Loucy (cell line): ENCODE measurements at regions not wholly inside any gene's neighbourhood (a gene's known extent, or its start where the extent isn't known, plus 50 kb on each side); places are given as distances from the start of the nearest gene placed in this dataset.

Source experiments
- EZH2phosphoT487 ChIP-seq: fragments of 200-600 bp; IDR thresholded peaks from 2 replicates; pipeline ENCODE4 v1.6.1; 2018; ENCODE audit warnings: antibody characterized with exemption, mild to moderate bottlenecking, moderate library complexity, borderline replicate concordance
- TF ChIP-seq, protein P1 (sequence below): fragments of 200-600 bp; sonication (generic); conservative IDR thresholded peaks from 2 replicates; pipeline ENCODE4 v1.5.1; 2014; ENCODE audit warnings: mild to moderate bottlenecking, antibody characterized with exemption, low read length

- TF ChIP-seq, protein P1, sequence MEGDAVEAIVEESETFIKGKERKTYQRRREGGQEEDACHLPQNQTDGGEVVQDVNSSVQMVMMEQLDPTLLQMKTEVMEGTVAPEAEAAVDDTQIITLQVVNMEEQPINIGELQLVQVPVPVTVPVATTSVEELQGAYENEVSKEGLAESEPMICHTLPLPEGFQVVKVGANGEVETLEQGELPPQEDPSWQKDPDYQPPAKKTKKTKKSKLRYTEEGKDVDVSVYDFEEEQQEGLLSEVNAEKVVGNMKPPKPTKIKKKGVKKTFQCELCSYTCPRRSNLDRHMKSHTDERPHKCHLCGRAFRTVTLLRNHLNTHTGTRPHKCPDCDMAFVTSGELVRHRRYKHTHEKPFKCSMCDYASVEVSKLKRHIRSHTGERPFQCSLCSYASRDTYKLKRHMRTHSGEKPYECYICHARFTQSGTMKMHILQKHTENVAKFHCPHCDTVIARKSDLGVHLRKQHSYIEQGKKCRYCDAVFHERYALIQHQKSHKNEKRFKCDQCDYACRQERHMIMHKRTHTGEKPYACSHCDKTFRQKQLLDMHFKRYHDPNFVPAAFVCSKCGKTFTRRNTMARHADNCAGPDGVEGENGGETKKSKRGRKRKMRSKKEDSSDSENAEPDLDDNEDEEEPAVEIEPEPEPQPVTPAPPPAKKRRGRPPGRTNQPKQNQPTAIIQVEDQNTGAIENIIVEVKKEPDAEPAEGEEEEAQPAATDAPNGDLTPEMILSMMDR = peak; percentile 24
- no peak for TF ChIP-seq EZH2phosphoT487
Observed at GRCh38 chr14:105987563-105987962, 461.2 kb downstream of the TMEM121 start.
